Ishikawa (cell line): ENCODE measurements at regions not wholly inside any gene's neighbourhood (a gene's known extent, or its start where the extent isn't known, plus 50 kb on each side); places are given as distances from the start of the nearest gene placed in this dataset.

Source experiments
- EGR1 ChIP-seq: IDR thresholded peaks from 2 replicates; pipeline ENCODE4 v1.6.1; 2012
- NFIC ChIP-seq: IDR thresholded peaks from 2 replicates; pipeline ENCODE4 v1.6.1; 2012
- RAD21 ChIP-seq: IDR thresholded peaks from 2 replicates; pipeline ENCODE4 v1.6.1; 2012; ENCODE audit warnings: low read depth
- TAF1 ChIP-seq: IDR thresholded peaks from 2 replicates; pipeline ENCODE4 v1.6.1; 2012; ENCODE audit warnings: low read depth, mild to moderate bottlenecking
- TCF12 ChIP-seq: IDR thresholded peaks from 2 replicates; pipeline ENCODE4 v1.6.1; 2012; ENCODE audit warnings: low read depth
- YY1 ChIP-seq: IDR thresholded peaks from 2 replicates; pipeline ENCODE4 v1.6.1; 2012; ENCODE audit warnings: low read depth
- ZBTB7A ChIP-seq: IDR thresholded peaks from 2 replicates; pipeline ENCODE4 v1.6.1; 2012; ENCODE audit warnings: low read depth
- TF ChIP-seq, protein P1 (sequence below): IDR thresholded peaks from 2 replicates; pipeline ENCODE4 v1.6.1; 2012

DNA sequence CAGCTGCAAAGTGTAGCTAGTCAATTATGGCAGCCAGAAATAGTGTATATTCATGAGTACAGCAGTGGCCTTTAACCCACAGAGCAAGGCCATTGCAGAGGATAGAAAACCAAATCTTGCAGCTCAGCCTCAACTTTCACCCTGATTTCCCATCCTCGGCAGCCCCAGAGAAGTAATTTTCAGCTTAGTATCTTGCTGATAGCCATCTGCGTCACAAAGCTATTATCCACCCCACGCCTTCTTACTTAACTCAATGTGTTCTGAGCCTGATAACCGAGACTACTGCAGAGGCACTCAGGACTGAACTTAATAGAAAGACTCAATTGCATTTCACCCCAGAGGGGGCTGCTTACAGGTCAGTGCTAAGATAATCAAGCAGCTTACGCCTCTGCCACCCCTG lies 174.5 kb upstream of the MAOA start:
- TF ChIP-seq, protein P1, sequence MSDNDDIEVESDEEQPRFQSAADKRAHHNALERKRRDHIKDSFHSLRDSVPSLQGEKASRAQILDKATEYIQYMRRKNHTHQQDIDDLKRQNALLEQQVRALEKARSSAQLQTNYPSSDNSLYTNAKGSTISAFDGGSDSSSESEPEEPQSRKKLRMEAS, result no peak
- no peak for TF ChIP-seq YY1
- TF ChIP-seq ZBTB7A, result no peak
- no peak for TF ChIP-seq TAF1
- TF ChIP-seq RAD21, result no peak
- TF ChIP-seq NFIC, result no peak
- no peak for TF ChIP-seq TCF12
- no peak for TF ChIP-seq EGR1
